CD4-positive, alpha-beta memory T cell (primary cell): ENCODE measurements at regions not wholly inside any gene's neighbourhood (a gene's known extent, or its start where the extent isn't known, plus 50 kb on each side); places are given as distances from the start of the nearest gene placed in this dataset.
A peak's percentile ranks its signal among the peaks of the same experiment; 100 is the strongest.

Source experiments
- CTCF ChIA-PET: fragments of 350-600 bp; sonication (Branson Sonifier 250); formaldehyde crosslinking; loops from one replicate; lab custom pipeline; 2021; ENCODE audit warnings: inconsistent platforms; ENCODE audit not compliant: partially characterized antibody; lab: Charles Lee
- POLR2A ChIA-PET: fragments of 350-600 bp; sonication (Branson Sonifier 250); formaldehyde crosslinking; loops from one replicate; lab custom pipeline; 2021; ENCODE audit not compliant: partially characterized antibody; lab: Charles Lee
- DNase-seq, 5 donors: peaks; one replicate each; pipeline versions ENCODE4 v3.0.0 to v3.0.0-alpha.2; 2020 to 2022; ENCODE audit warnings: mixed read lengths in 1 of 5
- H3K27ac ChIP-seq: one replicate; pipeline ENCODE4 v1.7.0; 2013; ENCODE audit warnings: low read depth, low read length
- H3K27me3 ChIP-seq: 2 replicates; pipeline ENCODE4 v1.7.0; 2013; ENCODE audit warnings: mild to moderate bottlenecking, low read length, moderate library complexity; ENCODE audit not compliant: insufficient read depth
- H3K36me3 ChIP-seq: 2 replicates; pipeline ENCODE4 v1.7.0; 2013; ENCODE audit warnings: mild to moderate bottlenecking, low read length, moderate library complexity; ENCODE audit not compliant: insufficient read depth
- H3K4me1 ChIP-seq: 2 replicates; pipeline ENCODE4 v1.7.0; 2013; ENCODE audit warnings: mild to moderate bottlenecking, low read length, moderate library complexity; ENCODE audit not compliant: insufficient read depth
- H3K4me3 ChIP-seq, 2 donors: one replicate each; pipeline ENCODE4 v1.7.0; 2013; ENCODE audit warnings: low read length in 2 of 2, mild to moderate bottlenecking in 1 of 2
- H3K9me3 ChIP-seq, 2 donors: one replicate each; pipeline ENCODE4 v1.7.0; 2013; ENCODE audit warnings: low read length in 2 of 2, control low read depth in 1 of 2; ENCODE audit not compliant: control insufficient read depth in 1 of 2
- H3K27ac Mint-ChIP-seq, 7 donors: one replicate each; pipeline ENCODE4 v1.8.0; 2020 to 2021; ENCODE audit warnings: mixed read lengths in 7 of 7, mild to moderate bottlenecking in 6 of 7, inconsistent platforms in 3 of 7, moderate library complexity in 3 of 7
- H3K27me3 Mint-ChIP-seq, 2 donors: one replicate each; pipeline ENCODE4 v1.8.0; 2020 to 2021; ENCODE audit warnings: mixed read lengths in 2 of 2
- H3K36me3 Mint-ChIP-seq, 2 donors: one replicate each; pipeline ENCODE4 v1.8.0; 2020 to 2021; ENCODE audit warnings: mixed read lengths in 2 of 2, inconsistent platforms in 1 of 2, mild to moderate bottlenecking in 1 of 2
- H3K4me1 Mint-ChIP-seq, 4 donors: one replicate each; pipeline ENCODE4 v1.8.0; 2020 to 2021; ENCODE audit warnings: mixed read lengths in 4 of 4, mild to moderate bottlenecking in 1 of 4
- H3K4me3 Mint-ChIP-seq, 8 donors: one replicate each; pipeline ENCODE4 v1.8.0; 2020 to 2021; ENCODE audit warnings: mixed read lengths in 8 of 8, mild to moderate bottlenecking in 7 of 8, moderate library complexity in 6 of 8, inconsistent platforms in 3 of 8
- H3K9me3 Mint-ChIP-seq, 8 donors: one replicate each; pipeline ENCODE4 v1.8.0; 2020 to 2021; ENCODE audit warnings: mixed read lengths in 8 of 8, mild to moderate bottlenecking in 5 of 8, inconsistent platforms in 3 of 8, moderate library complexity in 1 of 8
- intact Hi-C: fragments of 100-400 bp; cut with micrococcal nuclease; formaldehyde crosslinking; loops from one replicate; pipeline ENCODE4 v1.15.1; 2023

DNA sequence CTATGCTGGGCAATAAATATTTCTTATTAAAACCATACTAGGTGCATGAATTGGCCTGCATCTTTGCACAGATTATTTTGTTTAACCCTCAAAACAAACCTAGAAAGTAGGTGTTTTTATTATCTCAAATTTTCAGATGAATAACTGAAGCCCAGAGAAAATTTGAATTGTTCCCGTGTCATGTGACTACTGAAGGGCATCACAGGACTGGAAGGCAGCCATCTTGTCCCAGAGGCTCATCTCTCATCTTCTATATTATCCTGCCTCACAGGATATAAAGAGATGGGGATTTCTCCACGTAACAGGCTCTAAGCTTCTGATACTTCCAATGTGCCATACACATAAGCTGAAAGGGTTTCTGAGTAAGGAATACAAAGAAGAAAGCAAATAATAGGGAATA is 84.0 kb upstream of the ODAD2 start:
- H3K9me3 ChIP-seq, result no peaks in the 10 kb centered on the region

GRCh38 chr10:28082316-28082715 is 83.4 kb upstream of the ODAD2 start:
- H3K9me3 Mint-ChIP-seq, result peaks cover 0 to 5% (median 0%) of the 10 kb centered on the region in 8 donors
- DNase-seq, result no peak
- no peaks in the 10 kb centered on the region for H3K4me1 Mint-ChIP-seq
- Histone ChIP-seq H3K27me3 (no peaks in the 10 kb centered on the region), H3K4me1 (no peaks in the 10 kb centered on the region), H3K4me3 (no peak overlapping the region), H3K36me3 (no peaks in the 10 kb centered on the region), H3K9me3 (no peaks in the 10 kb centered on the region), H3K27ac (no peak overlapping the region)
- H3K36me3 Mint-ChIP-seq, result peaks cover 65 to 74% of the 10 kb centered on the region in 2 donors
- ChIA-PET CTCF (no interaction called here), POLR2A (no interaction called here)
- H3K27ac Mint-ChIP-seq, result peak overlapping the region in 1 of 7 donors; percentile 73
- H3K4me3 Mint-ChIP-seq, result no peak overlapping the region
- intact Hi-C loops, result no loop called here
- no peaks in the 10 kb centered on the region for H3K27me3 Mint-ChIP-seq

More for the DNA sequence above, 84.0 kb upstream of the ODAD2 start:
- no peaks in the 10 kb centered on the region for H3K27me3 ChIP-seq
- Mint-ChIP-seq H3K4me1 (no peaks in the 10 kb centered on the region), H3K27me3 (no peaks in the 10 kb centered on the region), H3K4me3 (no peak overlapping the region), H3K9me3 (peaks cover 0 to 5% (median 0%) of the 10 kb centered on the region in 8 donors), H3K27ac (no peak overlapping the region), H3K36me3 (peaks cover 65 to 74% of the 10 kb centered on the region in 2 donors)
- no peak overlapping the region for H3K27ac ChIP-seq
- ChIA-PET CTCF (no interaction called here), POLR2A (no interaction called here)
- no peaks in the 10 kb centered on the region for H3K4me1 ChIP-seq
- no peak overlapping the region for H3K4me3 ChIP-seq
- no peaks in the 10 kb centered on the region for H3K36me3 ChIP-seq
- intact Hi-C loops, result no loop called here
- DNase-seq, result no peak

- H3K4me3 ChIP-seq, result no peak overlapping the region
- Mint-ChIP-seq H3K27ac (no peak overlapping the region), H3K27me3 (no peaks in the 10 kb centered on the region), H3K36me3 (peaks cover 36 to 46% of the 10 kb centered on the region in 2 donors), H3K9me3 (no peaks in the 10 kb centered on the region), H3K4me1 (no peaks in the 10 kb centered on the region), H3K4me3 (no peak overlapping the region)
- no peak overlapping the region for H3K27ac ChIP-seq
- intact Hi-C loops, result no loop called here
- POLR2A ChIA-PET, result interaction anchor here (0.6 kb wide), 1 partner anchor 28 kb away, joined by 3 read pairs; no protein-coding TSS in a partner anchor
- H3K9me3 ChIP-seq, result no peaks in the 10 kb centered on the region
- CTCF ChIA-PET, result interaction anchor here (1.2 kb wide), 1 partner anchor 29 kb away, joined by 3 read pairs; no protein-coding TSS in a partner anchor
- no peak for DNase-seq
- H3K4me1 ChIP-seq, result no peaks in the 10 kb centered on the region
- no peaks in the 10 kb centered on the region for H3K36me3 ChIP-seq
- no peaks in the 10 kb centered on the region for H3K27me3 ChIP-seq
These were observed 79.0 kb upstream of the ODAD2 start for GRCh38 chr10:28077889-28078288.

GRCh38 chr10:28075424-28075823 is 76.5 kb upstream of the ODAD2 start:
- Mint-ChIP-seq H3K9me3 (peaks cover 0 to 2% (median 0%) of the 10 kb centered on the region in 8 donors), H3K27me3 (no peaks in the 10 kb centered on the region), H3K4me1 (no peaks in the 10 kb centered on the region), H3K27ac (no peak overlapping the region), H3K4me3 (no peak overlapping the region), H3K36me3 (peaks cover 34 to 40% of the 10 kb centered on the region in 2 donors)
- CTCF ChIA-PET, result no interaction called here
- Histone ChIP-seq H3K36me3 (no peaks in the 10 kb centered on the region), H3K27ac (no peak overlapping the region), H3K27me3 (no peaks in the 10 kb centered on the region), H3K4me1 (no peaks in the 10 kb centered on the region), H3K4me3 (no peak overlapping the region), H3K9me3 (no peaks in the 10 kb centered on the region)
- intact Hi-C loops, result no loop called here
- no peak for DNase-seq
- POLR2A ChIA-PET, result no interaction called here

GRCh38 chr10:28072573-28072972 is 73.7 kb upstream of the ODAD2 start:
- no peaks in the 10 kb centered on the region for H3K4me1 Mint-ChIP-seq
- intact Hi-C loops, result no loop called here
- Histone ChIP-seq H3K27me3 (no peaks in the 10 kb centered on the region), H3K4me1 (no peaks in the 10 kb centered on the region), H3K36me3 (no peaks in the 10 kb centered on the region), H3K9me3 (no peaks in the 10 kb centered on the region), H3K27ac (no peak overlapping the region), H3K4me3 (no peak overlapping the region)
- peaks cover 30 to 31% of the 10 kb centered on the region in 2 donors for H3K36me3 Mint-ChIP-seq
- POLR2A ChIA-PET, result no interaction called here
- CTCF ChIA-PET, result no interaction called here
- peaks cover 0 to 4% (median 0%) of the 10 kb centered on the region in 8 donors for H3K9me3 Mint-ChIP-seq
- no peak overlapping the region for H3K4me3 Mint-ChIP-seq
- no peak overlapping the region for H3K27ac Mint-ChIP-seq
- no peak for DNase-seq
- H3K27me3 Mint-ChIP-seq, result no peaks in the 10 kb centered on the region

- H3K27ac ChIP-seq, result no peak overlapping the region
- H3K4me3 ChIP-seq, result no peak overlapping the region
- H3K4me1 ChIP-seq, result no peaks in the 10 kb centered on the region
- no peaks in the 10 kb centered on the region for H3K27me3 Mint-ChIP-seq
- no peaks in the 10 kb centered on the region for H3K27me3 ChIP-seq
- no peak for DNase-seq
- intact Hi-C loops, result no loop called here
- H3K9me3 ChIP-seq, result no peaks in the 10 kb centered on the region
- no peak overlapping the region for H3K4me3 Mint-ChIP-seq
- H3K36me3 ChIP-seq, result peaks cover 14% of the 10 kb centered on the region
- ChIA-PET POLR2A (no interaction called here), CTCF (no interaction called here)
- H3K9me3 Mint-ChIP-seq, result peaks cover 0 to 3% (median 0%) of the 10 kb centered on the region in 8 donors
- no peak overlapping the region for H3K27ac Mint-ChIP-seq
- H3K4me1 Mint-ChIP-seq, result peaks cover 0 to 3% (median under 1%) of the 10 kb centered on the region in 4 donors
- H3K36me3 Mint-ChIP-seq, result peaks cover 46 to 60% of the 10 kb centered on the region in 2 donors
These were observed 61.2 kb upstream of the ODAD2 start for GRCh38 chr10:28060031-28060607.

GRCh38 chr10:28058746-28059145 is 59.9 kb upstream of the ODAD2 start:
- intact Hi-C loops, result no loop called here
- no peaks in the 10 kb centered on the region for H3K9me3 ChIP-seq
- DNase-seq, result no peak
- H3K27me3 ChIP-seq, result no peaks in the 10 kb centered on the region
- POLR2A ChIA-PET, result no interaction called here
- H3K4me3 ChIP-seq, result no peak overlapping the region
- CTCF ChIA-PET, result no interaction called here
- no peak overlapping the region for H3K4me3 Mint-ChIP-seq
- H3K9me3 Mint-ChIP-seq, result peaks cover 0 to 3% (median 0%) of the 10 kb centered on the region in 8 donors
- no peaks in the 10 kb centered on the region for H3K4me1 ChIP-seq
- no peaks in the 10 kb centered on the region for H3K27me3 Mint-ChIP-seq
- no peak overlapping the region for H3K27ac ChIP-seq
- peaks cover 57 to 65% of the 10 kb centered on the region in 2 donors for H3K36me3 Mint-ChIP-seq
- peaks cover 15% of the 10 kb centered on the region for H3K36me3 ChIP-seq
- H3K4me1 Mint-ChIP-seq, result peaks cover 0 to 3% (median under 1%) of the 10 kb centered on the region in 4 donors
- no peak overlapping the region for H3K27ac Mint-ChIP-seq
